HEK293T (cell line): ENCODE measurements at regions not wholly inside any gene's neighbourhood (a gene's known extent, or its start where the extent isn't known, plus 50 kb on each side); places are given as distances from the start of the nearest gene placed in this dataset.

Source experiments
- CTCF ChIA-PET: fragments of 350-600 bp; formaldehyde crosslinking; extraction: SDS; loops from one replicate; lab custom pipeline; 2021; ENCODE audit warnings: antibody characterized with exemption, inconsistent platforms; lab: Yijun Ruan, JAX
- POLR2A ChIA-PET: fragments of 350-600 bp; formaldehyde crosslinking; extraction: SDS; loops from one replicate; lab custom pipeline; 2020; ENCODE audit warnings: antibody characterized with exemption, inconsistent platforms; lab: Yijun Ruan, JAX
- DNase-seq: peaks from one replicate; pipeline ENCODE4 v3.0.0; 2012; ENCODE audit warnings: mixed read lengths; ENCODE audit errors: extremely low spot score
- BHLHE40 ChIP-seq: fragments of 450-650 bp; IDR thresholded peaks from 2 replicates; pipeline ENCODE4 v1.6.1; 2016; ENCODE audit warnings: mild to moderate bottlenecking, moderate library complexity, borderline replicate concordance
- HDGF ChIP-seq: fragments of 450-650 bp; IDR thresholded peaks from 2 replicates; pipeline ENCODE4 v1.6.1; 2017; ENCODE audit warnings: antibody characterized with exemption, borderline replicate concordance
- LEF1 ChIP-seq: fragments of 450-650 bp; IDR thresholded peaks from 2 replicates; pipeline ENCODE4 v1.6.1; 2017; ENCODE audit warnings: mild to moderate bottlenecking, borderline replicate concordance
- PKNOX1 ChIP-seq: fragments of 450-650 bp; IDR thresholded peaks from 2 replicates; pipeline ENCODE4 v1.6.1; 2016
- SP1 ChIP-seq: fragments of 450-650 bp; IDR thresholded peaks from 2 replicates; pipeline ENCODE4 v1.6.1; 2017
- SUZ12 ChIP-seq: fragments of 450-650 bp; IDR thresholded peaks from 2 replicates; pipeline ENCODE4 v1.6.1; 2016; ENCODE audit warnings: mild to moderate bottlenecking
- TARDBP ChIP-seq: fragments of 450-650 bp; IDR thresholded peaks from 2 replicates; pipeline ENCODE4 v1.6.1; 2016
- ZNF384 ChIP-seq: fragments of 450-650 bp; IDR thresholded peaks from 2 replicates; pipeline ENCODE4 v1.6.1; 2016

- no peak for TF ChIP-seq SP1
- no peak for TF ChIP-seq LEF1
- TF ChIP-seq SUZ12, result no peak
- no peak for TF ChIP-seq HDGF
- TF ChIP-seq BHLHE40, result no peak
- TF ChIP-seq PKNOX1, result no peak
- no peak for TF ChIP-seq ZNF384
- no peak for TF ChIP-seq TARDBP
- ChIA-PET POLR2A (no interaction called here), CTCF (no interaction called here)
- DNase-seq, result no peak
Measured at GRCh38 chr1:93732514-93732913, 50.9 kb upstream of the BCAR3 start.
